GM21367 (cell line): ENCODE measurements at regions not wholly inside any gene's neighbourhood (a gene's known extent, or its start where the extent isn't known, plus 50 kb on each side); places are given as distances from the start of the nearest gene placed in this dataset.

Source experiments
- ATAC-seq: cut with Tn5 transposase; IDR thresholded peaks from one replicate; pipeline ENCODE4 v1.9.1; 2021; ENCODE audit not compliant: unreplicated experiment

DNA sequence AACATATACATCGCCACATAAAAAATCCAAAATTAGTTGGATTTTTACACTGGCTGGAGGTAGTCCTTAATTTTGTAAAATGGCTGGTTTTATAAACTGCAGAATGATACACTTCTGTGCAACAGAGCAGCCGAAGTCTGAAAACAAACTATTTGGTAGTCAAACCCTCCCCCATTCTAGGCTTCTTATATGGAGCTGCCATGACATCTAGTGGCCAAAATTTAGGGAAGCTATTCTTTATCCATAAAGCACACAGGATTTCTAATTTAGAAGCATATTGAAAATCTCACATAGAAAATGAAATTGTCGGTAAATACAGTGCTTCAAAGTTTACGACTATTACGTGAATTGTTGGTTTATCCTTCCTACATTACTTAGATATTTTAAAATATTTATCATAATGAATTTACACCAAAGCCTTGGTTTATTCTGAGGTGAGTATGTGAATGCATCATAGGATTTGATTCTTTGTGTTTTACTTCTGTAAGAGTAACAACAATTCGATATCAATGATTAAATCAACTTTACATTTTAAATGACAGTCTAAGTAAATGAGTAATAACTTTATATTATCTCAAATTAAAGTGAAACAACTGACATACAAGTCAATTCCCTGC is 113.4 kb upstream of the FAM241A start:
- ATAC-seq: peak; percentile 86

DNA sequence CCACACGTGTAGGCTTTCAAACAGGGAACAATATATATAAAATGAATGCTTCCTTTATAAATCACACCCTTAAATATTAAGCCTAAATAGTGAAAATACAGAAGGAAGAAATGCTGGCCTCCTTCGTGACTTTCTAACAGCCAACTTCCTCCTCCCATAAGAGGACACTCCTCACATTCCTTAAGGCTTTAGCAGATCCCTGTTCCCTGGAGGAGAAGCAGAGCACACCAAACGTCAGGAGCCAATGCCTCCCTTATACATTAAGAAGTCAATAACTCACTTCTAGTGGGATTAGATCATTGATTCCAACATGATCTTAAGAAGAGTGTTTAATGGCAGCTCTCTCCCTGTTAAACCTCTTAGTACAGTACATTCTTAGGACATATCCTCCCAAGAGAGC is 108.4 kb upstream of the FAM241A start:
- ATAC-seq: no peak

DNA sequence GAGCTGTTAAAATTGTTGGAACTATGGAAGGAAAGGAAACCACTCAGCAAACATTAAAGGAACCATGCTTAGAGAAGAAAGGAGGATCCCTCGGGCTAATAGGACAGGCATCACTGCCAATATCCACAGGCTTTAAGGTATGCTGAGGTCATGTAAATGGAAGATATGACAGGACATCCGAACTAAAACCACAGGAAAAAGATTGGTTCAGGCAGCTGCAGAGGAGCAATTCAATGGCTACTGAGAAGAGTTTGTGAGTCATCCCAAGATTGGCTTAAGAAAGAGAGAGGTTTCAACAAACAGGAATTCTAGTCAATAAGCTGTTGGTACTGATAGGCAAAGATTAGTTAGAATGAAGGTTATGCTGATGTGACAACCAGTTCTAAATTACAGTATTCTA is 106.4 kb upstream of the FAM241A start:
- ATAC-seq: no peak

DNA sequence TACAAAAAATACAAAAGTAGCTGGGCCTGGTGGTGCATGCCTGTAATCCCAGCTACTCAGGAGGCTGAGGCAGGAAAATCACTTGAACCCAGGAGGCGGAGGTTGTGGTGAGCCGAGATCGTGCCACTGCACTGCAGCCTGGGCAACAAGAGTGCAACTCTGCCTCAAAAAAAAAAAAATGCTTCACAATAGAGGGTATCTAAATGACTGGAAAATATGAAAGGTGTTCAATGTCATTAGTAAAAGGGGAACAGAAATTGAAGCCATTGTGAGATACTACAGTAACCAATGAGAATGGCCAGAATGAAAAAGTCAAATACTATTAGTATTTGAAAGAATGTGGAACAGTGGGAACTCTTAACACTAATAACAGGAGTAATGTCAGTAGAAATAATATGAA is 96.1 kb upstream of the FAM241A start:
- ATAC-seq: peak; percentile 86

DNA sequence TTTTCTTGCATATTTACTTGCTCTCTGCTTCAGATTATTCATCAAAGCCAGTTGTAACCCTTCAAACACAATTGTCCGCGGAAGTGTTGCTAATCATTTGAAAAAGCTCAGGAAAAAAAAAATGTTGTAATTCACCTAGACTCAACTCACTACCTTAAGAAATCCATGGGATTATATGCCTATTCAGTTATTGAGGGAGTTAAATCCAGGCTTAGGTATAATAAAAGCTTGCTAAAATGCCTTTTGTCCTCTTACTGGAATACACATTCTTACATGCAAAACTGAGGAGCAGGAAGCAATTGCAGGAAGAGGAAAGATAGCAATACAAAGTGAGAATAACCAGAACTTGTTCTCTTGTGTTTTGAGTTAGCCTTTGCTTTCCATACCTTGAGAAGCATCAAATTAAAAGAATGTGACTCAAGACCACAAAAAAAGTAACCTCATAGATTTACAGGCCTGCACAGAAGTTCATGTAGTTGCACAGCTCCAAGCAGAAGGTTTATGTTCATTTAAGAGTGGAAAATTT is 91.4 kb upstream of the FAM241A start:
- no peak for ATAC-seq

DNA sequence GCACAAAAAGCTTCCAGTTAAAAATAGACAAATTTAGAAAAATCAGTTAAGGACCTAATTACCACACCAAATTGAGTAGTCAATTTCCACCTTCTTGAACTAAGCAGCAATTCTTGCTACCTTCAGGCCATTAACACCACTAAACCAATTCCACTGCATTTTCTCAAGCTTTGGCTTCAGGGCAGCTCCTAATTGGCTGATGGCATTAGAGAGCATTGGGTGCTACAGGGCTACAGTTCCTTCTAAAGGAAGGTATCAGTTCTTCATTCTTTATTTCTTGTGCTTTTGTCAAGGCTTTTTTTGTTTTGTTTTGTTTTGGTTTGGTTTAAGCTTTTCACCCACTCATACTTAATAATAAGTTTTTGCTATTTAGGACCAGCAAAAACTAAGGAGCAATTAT is 90.2 kb upstream of the FAM241A start:
- no peak for ATAC-seq

DNA sequence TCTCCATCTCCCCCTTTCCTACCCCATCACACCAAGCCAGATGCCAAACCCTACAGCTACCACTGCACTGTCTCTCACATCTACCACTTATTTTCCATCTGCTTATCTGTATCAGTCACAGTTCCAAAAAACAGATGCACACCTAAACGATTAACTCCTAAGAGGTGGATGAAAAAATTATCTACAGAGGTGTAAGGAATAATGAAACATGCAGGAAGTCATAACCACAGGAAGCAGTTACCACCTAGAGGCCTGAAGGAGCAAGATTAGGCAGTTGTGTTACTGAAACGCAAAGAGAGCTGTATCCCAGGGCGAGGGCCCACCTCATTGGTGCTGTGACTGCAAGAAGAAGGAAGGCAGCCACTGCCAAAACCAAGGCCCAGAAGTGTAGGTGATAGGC is 87.8 kb upstream of the FAM241A start:
- ATAC-seq: no peak

DNA sequence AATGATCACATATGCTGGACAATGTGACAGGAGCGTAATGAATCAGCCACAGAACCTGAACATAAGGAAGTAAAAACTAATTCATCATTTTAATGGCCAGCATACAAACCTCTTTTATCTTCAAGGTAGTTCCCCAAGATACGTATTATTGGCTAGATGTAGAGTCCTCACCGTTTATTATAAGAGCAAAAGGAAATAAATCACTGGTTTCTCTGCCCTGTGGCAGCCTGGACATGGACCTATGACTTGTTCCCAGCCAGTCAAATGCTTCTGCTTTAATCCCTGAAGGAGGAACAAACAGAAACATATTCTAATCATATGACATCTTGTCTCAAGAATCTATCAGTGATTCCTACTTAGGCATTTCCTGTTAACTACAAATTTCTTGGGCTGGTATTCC is 86.8 kb upstream of the FAM241A start:
- no peak for ATAC-seq

DNA sequence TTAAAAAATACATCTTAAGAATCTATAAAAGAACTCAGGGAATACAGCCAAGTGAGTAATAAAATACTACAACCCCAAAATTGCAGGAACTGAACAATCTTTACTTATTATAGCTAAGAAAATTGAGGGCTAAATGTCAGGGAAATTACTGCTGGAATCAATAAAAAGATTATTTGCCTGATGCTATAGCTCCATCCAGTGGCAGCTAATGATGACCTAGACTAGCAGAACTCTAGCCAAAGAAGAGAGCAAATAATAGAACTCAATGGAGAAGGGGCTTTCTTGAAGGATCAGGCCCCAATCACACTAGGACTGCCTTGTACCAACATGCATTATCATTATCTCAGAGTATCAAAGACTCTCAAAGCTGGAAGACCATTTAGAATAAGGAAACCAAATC is 85.0 kb upstream of the FAM241A start:
- ATAC-seq: no peak

DNA sequence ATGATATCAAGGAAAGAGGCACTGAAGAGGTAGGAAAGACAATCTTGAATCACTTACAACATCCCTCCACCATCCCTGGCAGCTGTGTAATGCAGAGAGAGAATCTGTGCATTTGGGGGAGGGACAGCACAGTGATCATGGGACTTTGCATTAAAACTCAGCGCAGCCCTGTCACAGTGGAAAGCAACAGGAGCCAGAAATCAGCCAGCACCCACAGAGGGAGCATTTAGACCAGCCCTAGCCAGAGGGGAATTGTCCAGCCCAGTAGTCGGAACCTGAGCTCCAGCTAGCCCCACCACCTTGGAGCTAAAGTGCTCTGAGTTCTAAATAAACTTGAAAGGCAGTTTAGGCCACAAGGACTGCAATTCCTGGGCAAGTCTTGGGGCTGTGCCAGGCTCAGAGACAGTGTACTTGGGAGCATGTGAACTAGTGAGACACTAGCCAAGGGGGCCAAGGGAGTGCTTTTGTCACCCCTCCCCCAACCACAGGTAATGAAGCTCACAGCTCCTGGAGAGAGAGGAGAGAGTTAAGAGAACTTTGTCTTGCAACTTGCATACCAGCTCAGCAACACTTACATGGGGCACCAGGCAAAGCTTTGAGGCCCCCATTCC is 83.9 kb upstream of the FAM241A start:
- ATAC-seq: no peak

DNA sequence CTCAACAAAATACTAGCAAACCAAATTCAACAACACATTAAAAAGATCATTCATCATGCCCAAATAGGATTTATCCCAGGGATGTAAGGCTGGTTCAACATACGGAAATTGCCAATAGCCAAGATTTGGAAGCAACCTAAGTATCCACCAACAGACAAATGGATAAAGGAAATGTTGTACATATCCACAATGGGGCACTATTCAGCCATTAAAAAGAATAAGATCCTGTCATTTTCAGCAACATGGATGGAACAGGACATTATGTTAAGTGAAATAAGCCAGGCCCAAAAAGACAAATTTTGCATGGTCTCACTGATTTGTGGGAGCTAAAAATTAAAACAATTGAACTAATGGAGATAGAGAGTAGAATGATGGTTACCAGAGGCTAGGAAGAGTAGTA is 82.0 kb upstream of the FAM241A start:
- no peak for ATAC-seq

DNA sequence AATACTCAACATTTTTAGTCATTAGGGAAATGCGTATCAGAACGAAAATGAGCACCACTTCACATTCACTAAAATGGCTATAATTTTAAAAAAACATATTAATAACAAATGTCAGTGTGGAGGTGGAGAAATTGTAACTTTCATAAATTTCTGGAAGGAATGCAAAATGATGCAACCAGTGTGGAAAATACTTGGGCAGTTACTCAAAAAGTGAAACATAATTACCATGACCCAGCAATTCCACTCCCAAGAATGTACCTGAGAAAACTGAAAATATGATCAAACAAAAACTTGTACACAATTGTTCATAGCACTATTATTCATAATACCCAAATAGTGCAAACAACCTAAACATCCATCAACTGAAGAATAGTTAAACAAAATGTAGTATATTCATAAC is 76.1 kb upstream of the FAM241A start:
- ATAC-seq: no peak

DNA sequence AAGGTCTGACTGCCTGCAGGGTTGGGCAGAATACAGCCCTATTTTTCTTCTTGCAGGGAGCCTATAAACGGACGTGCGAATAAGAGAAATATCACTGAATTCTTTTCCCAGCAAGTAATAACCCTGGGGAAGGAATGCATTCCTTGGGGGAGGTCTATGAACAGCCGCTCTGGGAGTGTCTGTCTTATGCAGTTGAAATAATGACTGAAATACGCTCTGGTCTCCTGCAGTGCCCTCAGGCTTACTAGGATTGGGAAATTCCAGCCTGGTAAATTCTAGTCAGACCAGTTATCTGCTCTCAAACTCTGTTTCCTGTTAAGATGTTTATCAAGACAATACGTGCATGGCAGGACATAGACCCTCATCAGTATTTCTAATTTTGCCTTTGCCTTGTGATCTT is 72.1 kb upstream of the FAM241A start:
- no peak for ATAC-seq

DNA sequence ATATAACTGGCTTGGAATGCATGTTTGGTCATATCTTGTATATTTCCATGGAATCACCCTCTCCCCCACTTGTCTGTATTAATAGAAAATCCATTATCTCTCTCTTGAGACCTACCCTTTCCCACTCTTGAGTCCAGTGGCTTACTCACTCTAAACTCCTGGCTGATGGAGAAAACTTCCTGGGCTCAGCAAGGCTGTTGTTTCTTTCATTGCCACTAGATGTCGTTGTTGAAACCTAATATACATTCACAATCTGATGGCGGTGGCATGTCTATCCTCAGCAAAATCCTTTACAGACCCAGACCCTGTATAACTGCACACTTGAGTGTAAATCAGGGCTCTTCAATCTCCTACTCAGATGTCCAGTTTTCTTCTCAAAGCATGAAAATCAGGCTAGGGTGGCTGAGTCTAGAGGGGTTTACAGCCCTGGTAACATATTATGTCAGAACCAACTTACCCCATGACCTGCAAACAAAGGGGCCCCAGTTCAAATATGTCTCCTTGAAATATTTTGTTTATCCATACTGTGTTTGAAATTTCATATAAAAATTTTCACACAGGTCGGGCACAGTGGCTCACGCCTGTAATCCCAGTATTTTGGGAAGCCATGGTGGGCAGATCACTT is 70.0 kb upstream of the FAM241A start:
- peak; percentile 76 for ATAC-seq

DNA sequence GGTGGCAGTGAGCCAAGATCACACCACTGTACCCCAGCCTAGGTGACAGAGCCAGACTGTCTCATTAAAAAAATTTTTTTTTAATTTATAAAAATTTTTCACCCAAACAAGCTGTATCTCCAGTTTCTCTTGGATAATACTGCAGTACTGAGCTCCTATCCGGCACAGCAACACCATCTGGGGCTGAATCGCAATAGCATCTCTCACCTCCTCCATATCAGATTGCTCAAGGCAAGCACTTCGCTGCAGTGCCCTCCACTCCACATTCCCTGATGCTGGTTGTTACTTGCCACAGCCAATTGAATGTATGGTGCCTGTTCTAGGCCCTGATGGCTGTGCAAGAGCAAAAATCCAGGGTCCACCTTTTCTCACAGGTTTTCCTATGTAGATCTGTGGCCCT is 69.3 kb upstream of the FAM241A start:
- ATAC-seq: no peak

DNA sequence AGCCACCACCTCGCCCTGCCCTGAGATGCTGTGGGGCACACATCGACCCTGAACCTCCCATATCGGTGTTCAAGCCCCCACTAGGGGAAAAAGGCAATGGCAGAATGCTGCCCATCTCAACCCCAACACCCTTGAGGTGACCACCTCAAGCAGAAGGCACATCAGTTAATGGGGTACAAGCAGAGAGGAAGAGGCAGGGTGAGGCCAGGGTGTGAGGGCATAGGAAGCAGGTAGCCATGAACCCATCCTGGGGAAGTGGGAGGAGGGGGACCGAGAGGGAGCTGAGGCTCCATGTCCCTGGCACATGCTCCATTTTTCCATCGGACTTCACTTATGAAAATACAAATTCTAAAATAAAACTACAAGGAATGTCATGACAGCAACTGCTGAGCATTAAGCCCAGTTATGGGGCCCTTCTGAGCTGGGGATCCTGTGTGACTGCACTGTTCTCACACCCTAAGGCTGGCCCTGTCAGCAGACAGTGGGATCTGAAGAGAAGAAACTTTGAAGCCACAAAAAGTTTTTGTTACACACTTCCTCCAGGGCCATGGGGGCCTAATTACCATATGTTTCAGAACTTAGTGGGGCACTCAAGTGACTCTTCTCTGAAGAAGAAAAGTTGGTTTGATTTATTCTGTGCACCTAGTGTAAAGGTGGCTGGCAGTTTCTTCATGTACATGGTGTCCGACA is 68.2 kb upstream of the FAM241A start:
- ATAC-seq: no peak

DNA sequence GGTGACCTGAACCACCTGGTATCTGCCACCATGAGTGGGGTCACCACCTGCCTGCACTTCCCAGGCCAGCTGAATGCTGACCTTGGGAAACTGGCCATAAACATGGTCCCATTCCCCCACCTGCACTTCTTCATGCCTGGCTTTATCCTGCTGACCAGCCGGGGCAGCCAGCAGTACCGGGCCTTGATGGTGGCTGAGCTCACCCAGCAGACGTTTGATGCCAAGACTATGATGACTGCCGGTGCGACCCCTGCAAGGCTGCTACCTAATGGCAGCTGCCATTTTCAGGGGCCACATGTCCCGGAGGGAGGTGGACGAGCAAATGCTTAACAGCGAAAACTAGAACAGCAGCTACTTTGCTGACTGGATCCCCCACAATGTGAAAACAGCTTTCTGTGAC is 67.5 kb upstream of the FAM241A start:
- no peak for ATAC-seq

DNA sequence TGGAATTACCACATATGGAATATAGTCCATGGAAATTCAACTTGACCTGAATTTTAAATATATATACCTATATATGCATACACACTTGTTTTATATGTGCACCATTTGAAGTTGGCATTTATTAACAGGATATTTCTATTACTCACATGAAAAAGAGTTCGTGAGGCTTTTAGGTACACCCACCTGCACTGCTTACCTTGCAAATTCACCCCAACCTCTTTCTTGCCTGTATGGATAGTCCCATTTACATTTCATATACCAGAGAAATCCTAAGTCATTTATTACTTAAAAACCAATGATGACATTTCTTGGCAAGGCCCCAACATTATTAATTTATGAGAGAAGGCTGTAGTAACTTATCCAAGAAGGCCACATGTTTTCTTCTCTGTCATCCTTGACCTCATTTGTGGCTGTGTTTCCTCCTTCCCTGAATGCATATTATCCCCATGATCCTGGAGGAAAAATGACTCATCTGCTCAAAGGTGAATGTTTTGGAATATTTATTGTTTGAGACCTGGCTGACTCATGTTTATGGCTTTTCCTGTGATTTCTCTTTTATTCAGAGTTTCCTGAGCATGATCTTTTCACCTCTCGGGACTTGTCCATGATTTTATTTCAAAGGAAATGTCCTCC is 62.2 kb upstream of the FAM241A start:
- ATAC-seq: no peak

DNA sequence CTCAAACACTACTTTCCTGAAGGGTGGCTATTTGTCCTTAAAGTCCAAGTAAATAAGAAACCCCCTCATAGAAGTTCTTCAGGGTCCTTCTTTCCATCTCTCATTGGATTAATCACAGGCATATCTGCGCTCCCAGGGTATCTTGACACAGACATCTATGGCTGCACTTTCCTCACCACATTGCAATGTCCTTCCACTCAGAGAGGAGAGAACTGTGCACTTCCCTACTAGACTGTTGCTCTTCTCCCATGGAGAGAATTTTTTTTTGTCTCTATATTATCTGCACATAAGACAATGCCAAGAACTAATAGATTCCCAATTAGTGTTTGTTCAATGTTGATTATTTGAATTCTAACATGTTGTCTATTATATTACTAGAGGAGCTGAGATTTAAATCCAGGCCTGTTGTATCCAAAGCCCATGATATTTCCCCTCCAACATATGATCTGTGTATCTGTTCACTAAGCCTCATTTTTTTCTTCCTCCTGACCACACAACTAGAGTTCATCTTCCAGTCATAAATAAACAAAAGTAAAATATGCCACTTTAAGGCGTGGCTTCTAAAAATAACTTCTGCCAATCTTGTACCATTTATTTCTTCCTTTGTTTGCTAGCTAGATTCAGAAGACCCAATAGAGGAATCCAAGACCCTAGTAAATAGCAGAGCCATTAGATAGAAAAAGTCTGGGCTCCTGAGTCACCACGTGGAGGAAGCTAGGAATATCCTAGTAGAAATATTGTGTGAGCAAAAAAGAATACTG is 61.5 kb upstream of the FAM241A start:
- ATAC-seq: no peak

DNA sequence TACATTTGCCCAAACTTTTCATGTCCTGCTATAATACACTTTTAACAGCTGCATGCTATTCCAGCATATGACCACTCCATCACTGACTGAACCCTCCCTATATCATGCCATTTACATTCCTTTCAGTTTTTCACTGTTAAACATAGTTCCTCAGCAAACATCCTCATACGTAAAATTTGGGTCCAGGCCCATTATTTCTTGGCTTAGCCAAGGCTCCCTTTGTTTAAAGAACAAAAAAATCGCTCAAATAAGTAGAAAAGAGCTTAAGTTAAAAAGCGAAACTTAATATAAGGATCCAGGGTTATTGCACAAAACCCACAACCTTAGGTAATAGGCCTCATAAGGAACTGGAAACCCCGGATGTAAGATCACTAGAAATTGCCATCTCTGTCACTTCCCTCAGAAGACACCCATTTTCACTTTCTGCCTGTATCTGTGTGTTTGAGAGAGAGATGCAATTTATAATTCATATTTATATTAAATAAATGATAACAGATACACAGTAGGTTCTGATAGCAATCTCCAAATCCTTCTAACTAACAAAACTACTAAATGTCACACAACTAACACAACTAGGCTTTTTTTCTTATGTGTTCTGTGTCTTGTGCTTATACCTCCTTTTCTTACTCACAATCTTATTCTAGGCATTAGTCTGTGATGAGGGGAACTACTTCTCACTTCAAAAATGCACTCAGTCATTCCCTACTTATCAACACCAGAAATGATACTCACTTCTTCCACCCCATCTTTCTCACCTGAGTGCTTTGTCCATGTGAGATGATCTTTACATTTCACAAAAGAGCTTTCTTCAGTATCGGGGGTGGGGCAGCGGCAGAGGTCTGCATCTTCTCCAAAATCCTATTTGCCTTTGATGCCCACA is 59.9 kb upstream of the FAM241A start:
- ATAC-seq: peak; percentile 47
